ENCODE measurements at regions not wholly inside any gene's neighbourhood (a gene's known extent, or its start where the extent isn't known, plus 50 kb on each side); places are given as distances from the start of the nearest gene placed in this dataset.
A peak's percentile ranks its signal among the peaks of the same experiment; 100 is the strongest.

GRCh38 chr11:122028036-122028435 lies 88.0 kb downstream of the BLID start:
- H3K36me3 Mint-ChIP-seq (ENCODE audit: unreplicated experiment) = no peaks in the 10 kb centered on the region
- H3K27me3 Mint-ChIP-seq (ENCODE audit: unreplicated experiment) = no peaks in the 10 kb centered on the region
- H3K4me1 Mint-ChIP-seq (ENCODE audit: low read depth, unreplicated experiment) = no peaks in the 10 kb centered on the region
- no peak overlapping the region for H3K4me3 Mint-ChIP-seq (ENCODE audit: unreplicated experiment)
- no peak for TF ChIP-seq CTCF (IDR thresholded peaks at IDR 0.05; ENCODE audit: partially characterized antibody, unreplicated experiment)
- H3K27ac Mint-ChIP-seq (ENCODE audit: unreplicated experiment) = no peak overlapping the region
- H3K9me3 Mint-ChIP-seq (ENCODE audit: unreplicated experiment) = no peaks in the 10 kb centered on the region
- DNase-seq = no peak

GRCh38 chr11:122025757-122026156 lies 90.3 kb downstream of the BLID start:
- Mint-ChIP-seq H3K4me3 (ENCODE audit: unreplicated experiment) (no peak overlapping the region), H3K9me3 (ENCODE audit: unreplicated experiment) (no peaks in the 10 kb centered on the region)
- no peak for DNase-seq

GRCh38 chr11:122024278-122024677 lies 91.7 kb downstream of the BLID start:
- Mint-ChIP-seq H3K36me3 (ENCODE audit: unreplicated experiment) (no peaks in the 10 kb centered on the region), H3K27me3 (ENCODE audit: unreplicated experiment) (no peaks in the 10 kb centered on the region), H3K4me3 (ENCODE audit: unreplicated experiment) (no peak overlapping the region), H3K4me1 (ENCODE audit: low read depth, unreplicated experiment) (no peaks in the 10 kb centered on the region), H3K9me3 (ENCODE audit: unreplicated experiment) (no peaks in the 10 kb centered on the region), H3K27ac (ENCODE audit: unreplicated experiment) (no peak overlapping the region)
- peak; percentile 30 for DNase-seq
- TF ChIP-seq CTCF (IDR thresholded peaks at IDR 0.05; ENCODE audit: partially characterized antibody, unreplicated experiment) = no peak

More at GRCh38 chr11:122025757-122026156, 90.3 kb downstream of the BLID start:
- Mint-ChIP-seq H3K27ac (ENCODE audit: unreplicated experiment) (no peak overlapping the region), H3K36me3 (ENCODE audit: unreplicated experiment) (no peaks in the 10 kb centered on the region), H3K4me1 (ENCODE audit: low read depth, unreplicated experiment) (no peaks in the 10 kb centered on the region), H3K27me3 (ENCODE audit: unreplicated experiment) (no peaks in the 10 kb centered on the region)
- no peak for TF ChIP-seq CTCF (IDR thresholded peaks at IDR 0.05; ENCODE audit: partially characterized antibody, unreplicated experiment)

GRCh38 chr11:122023614-122024250 lies 92.3 kb downstream of the BLID start:
- H3K27me3 Mint-ChIP-seq (ENCODE audit: unreplicated experiment) = no peaks in the 10 kb centered on the region
- DNase-seq = no peak

More at GRCh38 chr11:122023614-122024250, 92.3 kb downstream of the BLID start:
- TF ChIP-seq CTCF (IDR thresholded peaks at IDR 0.05; ENCODE audit: partially characterized antibody, unreplicated experiment) = no peak
- H3K27ac Mint-ChIP-seq (ENCODE audit: unreplicated experiment) = no peak overlapping the region
- H3K9me3 Mint-ChIP-seq (ENCODE audit: unreplicated experiment) = no peaks in the 10 kb centered on the region
- no peaks in the 10 kb centered on the region for H3K36me3 Mint-ChIP-seq (ENCODE audit: unreplicated experiment)
- no peak overlapping the region for H3K4me3 Mint-ChIP-seq (ENCODE audit: unreplicated experiment)
- H3K4me1 Mint-ChIP-seq (ENCODE audit: low read depth, unreplicated experiment) = no peaks in the 10 kb centered on the region
